ENCODE measurements at regions not wholly inside any gene's neighbourhood (a gene's known extent, or its start where the extent isn't known, plus 50 kb on each side); places are given as distances from the start of the nearest gene placed in this dataset.
A peak's percentile ranks its signal among the peaks of the same experiment; 100 is the strongest.

GRCh38 chr2:18656048-18656447, 66.7 kb upstream of the NT5C1B start:
- TF ChIP-seq, protein P1, sequence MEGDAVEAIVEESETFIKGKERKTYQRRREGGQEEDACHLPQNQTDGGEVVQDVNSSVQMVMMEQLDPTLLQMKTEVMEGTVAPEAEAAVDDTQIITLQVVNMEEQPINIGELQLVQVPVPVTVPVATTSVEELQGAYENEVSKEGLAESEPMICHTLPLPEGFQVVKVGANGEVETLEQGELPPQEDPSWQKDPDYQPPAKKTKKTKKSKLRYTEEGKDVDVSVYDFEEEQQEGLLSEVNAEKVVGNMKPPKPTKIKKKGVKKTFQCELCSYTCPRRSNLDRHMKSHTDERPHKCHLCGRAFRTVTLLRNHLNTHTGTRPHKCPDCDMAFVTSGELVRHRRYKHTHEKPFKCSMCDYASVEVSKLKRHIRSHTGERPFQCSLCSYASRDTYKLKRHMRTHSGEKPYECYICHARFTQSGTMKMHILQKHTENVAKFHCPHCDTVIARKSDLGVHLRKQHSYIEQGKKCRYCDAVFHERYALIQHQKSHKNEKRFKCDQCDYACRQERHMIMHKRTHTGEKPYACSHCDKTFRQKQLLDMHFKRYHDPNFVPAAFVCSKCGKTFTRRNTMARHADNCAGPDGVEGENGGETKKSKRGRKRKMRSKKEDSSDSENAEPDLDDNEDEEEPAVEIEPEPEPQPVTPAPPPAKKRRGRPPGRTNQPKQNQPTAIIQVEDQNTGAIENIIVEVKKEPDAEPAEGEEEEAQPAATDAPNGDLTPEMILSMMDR (IDR thresholded peaks at IDR 0.05; ENCODE audit: control insufficient read depth, extremely low read depth, insufficient read depth): no peak
- no peak overlapping the region for H3K4me3 ChIP-seq (ENCODE audit: low read depth, low read length)
- DNase-seq (ENCODE audit: low read depth): no peak

DNA sequence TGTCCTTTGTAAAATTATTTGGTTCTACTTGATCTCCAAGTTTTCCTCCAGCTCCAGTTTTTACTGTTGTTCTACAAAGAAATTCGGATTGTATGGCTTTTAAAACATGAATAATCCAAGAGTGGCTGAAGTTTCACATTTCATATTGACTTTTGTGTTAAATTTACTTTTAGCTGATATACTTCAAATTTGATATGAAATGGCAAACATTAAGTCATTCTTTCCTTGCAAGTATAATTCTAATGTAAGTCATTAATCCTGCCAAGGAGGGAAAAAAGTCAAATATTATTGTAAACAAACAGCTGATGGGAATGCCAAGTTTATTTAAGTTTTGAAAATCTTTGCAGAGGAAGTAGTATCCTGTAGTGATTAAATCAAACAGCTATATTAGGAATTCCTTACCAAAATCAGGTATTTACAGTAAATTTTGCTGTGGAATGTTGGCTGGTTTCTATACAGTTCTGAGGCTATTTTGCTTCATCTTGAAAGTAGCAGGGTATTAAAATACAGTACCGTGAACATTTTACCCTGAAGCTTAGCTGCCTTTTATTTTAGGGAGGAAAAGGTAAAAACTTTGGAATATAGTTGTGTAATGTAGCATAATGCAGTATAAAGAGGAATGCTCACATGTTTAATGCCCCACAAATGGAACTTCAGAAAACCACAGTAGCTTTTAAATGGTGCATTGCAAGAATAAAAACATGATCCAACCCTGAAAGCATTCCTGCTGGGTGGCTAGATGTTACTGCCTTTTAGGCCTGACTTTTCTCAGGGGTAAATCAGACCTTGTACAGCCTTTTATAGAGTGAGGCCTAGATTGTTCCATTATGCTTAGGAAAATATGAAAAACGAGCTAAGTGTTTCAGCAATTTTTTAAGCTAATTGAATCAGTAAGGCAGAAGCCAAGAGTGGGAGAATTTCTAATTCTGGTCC, 62.7 kb upstream of the NT5C1B start:
- no peak for DNase-seq (ENCODE audit: low read depth)
- TF ChIP-seq, protein P1 (IDR thresholded peaks at IDR 0.05; ENCODE audit: control insufficient read depth, extremely low read depth, insufficient read depth): no peak
- H3K4me3 ChIP-seq (ENCODE audit: low read depth, low read length): no peak overlapping the region

- TF ChIP-seq, protein P1 (IDR thresholded peaks at IDR 0.05; ENCODE audit: control insufficient read depth, extremely low read depth, insufficient read depth): no peak
- no peak overlapping the region for H3K4me3 ChIP-seq (ENCODE audit: low read depth, low read length)
- DNase-seq (ENCODE audit: low read depth): peak; percentile 90
Measured at GRCh38 chr2:18650221-18650620, 60.9 kb upstream of the NT5C1B start.

GRCh38 chr2:18649502-18650135, 60.2 kb upstream of the NT5C1B start:
- DNase-seq (ENCODE audit: low read depth): no peak
- no peak overlapping the region for H3K4me3 ChIP-seq (ENCODE audit: low read depth, low read length)
- TF ChIP-seq, protein P1 (IDR thresholded peaks at IDR 0.05; ENCODE audit: control insufficient read depth, extremely low read depth, insufficient read depth): no peak

DNA sequence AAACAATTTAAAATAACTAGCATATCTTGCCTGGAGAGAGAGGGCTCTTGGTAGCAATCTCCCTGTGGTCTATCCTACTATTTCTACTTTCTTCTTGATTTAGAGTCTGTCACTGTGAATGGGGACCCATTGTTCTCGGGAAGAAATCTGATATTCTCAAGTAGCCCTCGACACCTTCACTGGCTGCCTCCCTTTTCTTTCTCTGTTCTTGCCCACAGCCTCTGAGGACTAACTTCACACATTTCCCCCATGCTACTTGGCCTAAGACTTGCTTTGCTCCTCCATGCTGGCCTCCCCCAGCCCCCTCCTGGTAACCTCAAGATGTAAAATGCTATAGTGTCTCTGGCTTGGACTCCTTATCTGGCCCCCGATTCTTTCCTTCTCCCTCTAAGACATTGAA, 58.8 kb upstream of the NT5C1B start:
- H3K4me3 ChIP-seq (ENCODE audit: low read depth, low read length): no peak overlapping the region
- TF ChIP-seq, protein P1 (IDR thresholded peaks at IDR 0.05; ENCODE audit: control insufficient read depth, extremely low read depth, insufficient read depth): no peak

DNA sequence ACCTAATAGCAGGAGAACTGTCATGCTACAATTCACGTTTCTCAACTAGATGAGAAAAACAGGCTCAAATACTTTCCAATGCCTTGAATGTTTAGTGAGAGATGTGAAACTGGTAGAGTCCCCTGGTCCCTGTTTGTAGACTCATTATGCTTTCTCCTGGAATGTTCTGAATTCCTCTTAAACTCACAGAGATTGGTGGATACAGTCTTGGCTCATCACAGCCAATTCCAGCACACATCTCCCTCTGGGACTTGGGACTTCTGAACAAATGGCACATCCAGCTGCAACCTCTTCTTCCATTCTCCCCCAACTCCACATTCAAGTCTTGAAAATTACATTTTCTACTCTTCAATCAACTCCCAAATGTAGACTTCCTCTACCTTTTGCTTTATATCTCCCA, 58.4 kb upstream of the NT5C1B start:
- no peak for DNase-seq (ENCODE audit: low read depth)
- TF ChIP-seq, protein P1 (IDR thresholded peaks at IDR 0.05; ENCODE audit: control insufficient read depth, extremely low read depth, insufficient read depth): no peak
- no peak overlapping the region for H3K4me3 ChIP-seq (ENCODE audit: low read depth, low read length)

More for the DNA sequence above, 58.8 kb upstream of the NT5C1B start:
- DNase-seq (ENCODE audit: low read depth): no peak
